ENCODE measurements at regions not wholly inside any gene's neighbourhood (a gene's known extent, or its start where the extent isn't known, plus 50 kb on each side); places are given as distances from the start of the nearest gene placed in this dataset.

DNA sequence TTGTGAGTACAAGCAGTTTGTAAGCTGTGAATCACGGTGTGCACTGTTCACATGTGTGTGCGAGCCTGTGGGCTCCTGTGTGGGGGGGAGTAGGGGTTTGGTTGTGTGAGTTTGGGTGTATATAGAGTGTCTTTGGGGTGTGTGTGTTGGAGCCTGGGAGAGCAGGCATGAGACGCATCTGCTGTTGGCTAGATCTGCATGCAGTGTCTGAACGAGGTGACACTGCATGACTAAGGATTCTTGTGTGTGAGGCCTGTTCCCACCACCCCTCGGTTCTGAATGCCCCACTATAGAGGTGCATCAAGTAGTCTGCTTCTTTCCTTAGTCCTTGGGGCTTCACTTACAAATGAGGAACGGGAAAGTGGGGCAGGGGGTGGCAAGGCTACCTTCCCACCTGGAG lies 68.4 kb downstream of the MAGEF1 start:
- peaks cover 0 to 5% (median 4%) of the 10 kb centered on the region in 3 donors for H3K4me1 ChIP-seq (ENCODE audit: control insufficient read depth in 2 of 3, insufficient read depth in 2 of 3, low read depth in 1 of 3, low read length in 3 of 3)
- H3K4me3 ChIP-seq (ENCODE audit: low read length in 3 of 3) = no peak overlapping the region
- intact Hi-C loops (cut with DNase I) = no loop called here
- FAIRE-seq = no peak
- DNase-seq = no peak
- H3K27me3 ChIP-seq (ENCODE audit: control insufficient read depth, insufficient read depth, low read length) = no peaks in the 10 kb centered on the region
- H3K27ac ChIP-seq (ENCODE audit: low read depth in 2 of 2, low read length in 2 of 2) = no peak overlapping the region
- no peaks in the 10 kb centered on the region for H3K36me3 ChIP-seq (ENCODE audit: control insufficient read depth in 2 of 3, insufficient read depth in 3 of 3, low read length in 3 of 3)
- H3K9me3 ChIP-seq (ENCODE audit: control insufficient read depth in 2 of 3, insufficient read depth in 1 of 3, low read length in 3 of 3) = no peaks in the 10 kb centered on the region
- TF ChIP-seq, protein P1, sequence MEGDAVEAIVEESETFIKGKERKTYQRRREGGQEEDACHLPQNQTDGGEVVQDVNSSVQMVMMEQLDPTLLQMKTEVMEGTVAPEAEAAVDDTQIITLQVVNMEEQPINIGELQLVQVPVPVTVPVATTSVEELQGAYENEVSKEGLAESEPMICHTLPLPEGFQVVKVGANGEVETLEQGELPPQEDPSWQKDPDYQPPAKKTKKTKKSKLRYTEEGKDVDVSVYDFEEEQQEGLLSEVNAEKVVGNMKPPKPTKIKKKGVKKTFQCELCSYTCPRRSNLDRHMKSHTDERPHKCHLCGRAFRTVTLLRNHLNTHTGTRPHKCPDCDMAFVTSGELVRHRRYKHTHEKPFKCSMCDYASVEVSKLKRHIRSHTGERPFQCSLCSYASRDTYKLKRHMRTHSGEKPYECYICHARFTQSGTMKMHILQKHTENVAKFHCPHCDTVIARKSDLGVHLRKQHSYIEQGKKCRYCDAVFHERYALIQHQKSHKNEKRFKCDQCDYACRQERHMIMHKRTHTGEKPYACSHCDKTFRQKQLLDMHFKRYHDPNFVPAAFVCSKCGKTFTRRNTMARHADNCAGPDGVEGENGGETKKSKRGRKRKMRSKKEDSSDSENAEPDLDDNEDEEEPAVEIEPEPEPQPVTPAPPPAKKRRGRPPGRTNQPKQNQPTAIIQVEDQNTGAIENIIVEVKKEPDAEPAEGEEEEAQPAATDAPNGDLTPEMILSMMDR (IDR thresholded peaks at IDR 0.05; ENCODE audit: borderline replicate concordance, extremely low read depth, insufficient read depth) = no peak
- no peak overlapping the region for H3K9ac ChIP-seq (ENCODE audit: low read length in 3 of 3)

DNA sequence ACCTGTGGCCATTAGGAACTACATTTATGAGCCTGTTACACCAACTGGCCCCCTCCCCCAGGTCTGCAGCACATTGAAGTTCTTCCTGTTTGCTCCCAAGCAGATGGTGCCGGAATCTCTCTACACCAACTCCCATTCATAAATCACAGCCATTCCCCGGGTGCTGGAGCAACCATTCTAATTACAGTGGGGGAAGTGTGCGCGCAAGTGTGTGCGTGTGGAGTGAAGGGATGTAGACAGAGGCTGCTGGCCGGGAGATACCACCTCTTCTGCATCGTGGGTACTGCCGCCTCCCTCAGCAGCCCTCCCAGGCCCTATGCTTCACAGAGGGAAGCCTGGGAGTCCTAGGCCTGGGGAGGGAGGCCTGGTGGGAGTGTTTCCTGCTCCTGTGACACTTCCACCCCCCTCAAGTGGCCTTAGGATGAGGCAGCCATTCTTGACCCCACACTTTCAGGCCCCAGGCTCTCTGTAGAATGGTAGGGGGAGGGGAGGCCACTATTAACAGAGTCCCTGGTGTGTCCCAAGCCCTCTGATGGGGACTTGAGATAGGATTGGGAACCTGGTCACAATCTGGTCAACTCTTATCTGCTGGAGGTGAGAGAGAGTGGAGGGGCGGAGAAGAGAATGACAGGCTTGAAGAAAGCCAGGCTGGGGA lies 69.1 kb downstream of the MAGEF1 start:
- H3K9ac ChIP-seq (ENCODE audit: low read length in 3 of 3) = no peak overlapping the region
- H3K27ac ChIP-seq (ENCODE audit: low read depth in 2 of 2, low read length in 2 of 2) = no peak overlapping the region
- H3K4me3 ChIP-seq (ENCODE audit: low read length in 3 of 3) = no peak overlapping the region
- no peak for FAIRE-seq
- TF ChIP-seq, protein P1 (IDR thresholded peaks at IDR 0.05; ENCODE audit: borderline replicate concordance, extremely low read depth, insufficient read depth) = no peak
- H3K4me1 ChIP-seq (ENCODE audit: control insufficient read depth in 2 of 3, insufficient read depth in 2 of 3, low read depth in 1 of 3, low read length in 3 of 3) = peaks cover 0 to 5% (median 4%) of the 10 kb centered on the region in 3 donors
- no peaks in the 10 kb centered on the region for H3K27me3 ChIP-seq (ENCODE audit: control insufficient read depth, insufficient read depth, low read length)
- no peaks in the 10 kb centered on the region for H3K9me3 ChIP-seq (ENCODE audit: control insufficient read depth in 2 of 3, insufficient read depth in 1 of 3, low read length in 3 of 3)
- intact Hi-C loops (cut with DNase I) = no loop called here
- DNase-seq = peak in 4 of 5 donors; percentile 90 to 96 (median 93)
- H3K36me3 ChIP-seq (ENCODE audit: control insufficient read depth in 2 of 3, insufficient read depth in 3 of 3, low read length in 3 of 3) = no peaks in the 10 kb centered on the region

DNA sequence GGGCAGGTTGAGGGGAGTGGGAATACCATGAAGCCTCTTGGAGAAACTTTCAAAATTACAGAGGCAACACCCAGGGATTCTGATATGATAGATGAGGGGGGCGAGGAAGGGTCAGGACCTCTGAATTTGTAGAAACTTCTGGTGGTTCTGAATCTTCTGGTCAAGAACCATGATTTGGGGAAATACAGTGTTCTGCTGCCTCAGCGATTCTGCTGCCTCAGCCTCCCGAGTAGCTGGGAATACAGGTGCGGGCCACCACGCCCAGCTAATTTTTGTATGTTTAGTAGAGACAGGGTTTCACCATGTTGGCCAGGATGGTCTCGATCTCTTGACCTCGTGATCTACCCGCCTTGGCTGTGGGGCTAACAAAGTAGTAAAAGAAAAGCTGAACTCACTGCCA lies 70.4 kb downstream of the MAGEF1 start:
- DNase-seq (no peak), FAIRE-seq (no peak)
- H3K27ac ChIP-seq (ENCODE audit: low read depth in 2 of 2, low read length in 2 of 2) = no peak overlapping the region
- TF ChIP-seq, protein P1 (IDR thresholded peaks at IDR 0.05; ENCODE audit: borderline replicate concordance, extremely low read depth, insufficient read depth) = no peak
- H3K36me3 ChIP-seq (ENCODE audit: control insufficient read depth in 2 of 3, insufficient read depth in 3 of 3, low read length in 3 of 3) = no peaks in the 10 kb centered on the region
- H3K9me3 ChIP-seq (ENCODE audit: control insufficient read depth in 2 of 3, insufficient read depth in 1 of 3, low read length in 3 of 3) = no peaks in the 10 kb centered on the region
- peaks cover 0 to 5% (median 4%) of the 10 kb centered on the region in 3 donors for H3K4me1 ChIP-seq (ENCODE audit: control insufficient read depth in 2 of 3, insufficient read depth in 2 of 3, low read depth in 1 of 3, low read length in 3 of 3)
- intact Hi-C loops (cut with DNase I) = no loop called here
- H3K9ac ChIP-seq (ENCODE audit: low read length in 3 of 3) = no peak overlapping the region
- H3K27me3 ChIP-seq (ENCODE audit: control insufficient read depth, insufficient read depth, low read length) = no peaks in the 10 kb centered on the region
- no peak overlapping the region for H3K4me3 ChIP-seq (ENCODE audit: low read length in 3 of 3)

DNA sequence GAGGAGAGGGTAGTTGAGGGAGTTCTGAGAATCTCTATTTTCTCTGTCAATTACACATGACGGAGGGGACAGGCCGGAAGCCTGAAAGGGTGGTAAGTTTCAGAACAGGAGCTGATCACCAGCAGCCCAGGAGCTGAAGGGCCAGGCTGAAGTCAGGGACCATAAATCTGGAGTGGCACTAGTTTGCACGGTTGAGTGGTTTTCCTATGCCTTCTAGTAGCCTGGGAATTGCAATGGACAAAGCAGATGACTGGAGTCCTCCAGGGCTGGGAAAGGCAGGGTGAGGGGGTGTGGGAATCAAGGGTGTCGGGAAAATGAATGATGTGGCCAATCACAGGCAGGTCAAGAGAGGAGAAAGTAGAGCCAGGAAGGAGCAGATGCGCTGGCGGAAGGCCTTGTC lies 72.5 kb downstream of the MAGEF1 start:
- peak in 4 of 5 donors; percentile 86 to 96 (median 92) for DNase-seq
- peaks cover 0 to 6% (median 5%) of the 10 kb centered on the region in 3 donors for H3K4me1 ChIP-seq (ENCODE audit: control insufficient read depth in 2 of 3, insufficient read depth in 2 of 3, low read depth in 1 of 3, low read length in 3 of 3)

More for the DNA sequence above, 72.5 kb downstream of the MAGEF1 start:
- no peak overlapping the region for H3K4me3 ChIP-seq (ENCODE audit: low read length in 3 of 3)
- intact Hi-C loops (cut with DNase I) = no loop called here
- H3K9ac ChIP-seq (ENCODE audit: low read length in 3 of 3) = no peak overlapping the region
- FAIRE-seq = no peak
- H3K9me3 ChIP-seq (ENCODE audit: control insufficient read depth in 2 of 3, insufficient read depth in 1 of 3, low read length in 3 of 3) = no peaks in the 10 kb centered on the region
- no peak overlapping the region for H3K27ac ChIP-seq (ENCODE audit: low read depth in 2 of 2, low read length in 2 of 2)
- TF ChIP-seq, protein P1 (IDR thresholded peaks at IDR 0.05; ENCODE audit: borderline replicate concordance, extremely low read depth, insufficient read depth) = no peak
- no peaks in the 10 kb centered on the region for H3K36me3 ChIP-seq (ENCODE audit: control insufficient read depth in 2 of 3, insufficient read depth in 3 of 3, low read length in 3 of 3)
- no peaks in the 10 kb centered on the region for H3K27me3 ChIP-seq (ENCODE audit: control insufficient read depth, insufficient read depth, low read length)

All from kidney (tissue), 13 donors.